ENCODE measurements at regions not wholly inside any gene's neighbourhood (a gene's known extent, or its start where the extent isn't known, plus 50 kb on each side); places are given as distances from the start of the nearest gene placed in this dataset.

GRCh38 chr1:105492921-105493320 is 1563.6 kb upstream of the PRMT6 start:
- no peak for DNase-seq (ENCODE audit: low spot score)
- Histone ChIP-seq H3K27ac (ENCODE audit: extremely low read length, insufficient read depth, low read length) (no peak overlapping the region), H3K79me2 (ENCODE audit: insufficient read depth, low read length) (no peaks in the 10 kb centered on the region), H4K20me1 (ENCODE audit: insufficient read depth, low read length) (no peaks in the 10 kb centered on the region), H3K9ac (ENCODE audit: insufficient read depth, low read depth, low read length) (no peak overlapping the region), H3K9me3 (ENCODE audit: low read length) (peaks cover 24% of the 10 kb centered on the region), H3K36me3 (replicated peaks in 1 of 2; ENCODE audit: control insufficient read depth in 1 of 2, insufficient read depth in 2 of 2, low read length in 2 of 2) (no peaks in the 10 kb centered on the region), H2AFZ (ENCODE audit: low read length) (no peak overlapping the region), H3K4me1 (ENCODE audit: insufficient read depth, low read length) (no peaks in the 10 kb centered on the region), H3K4me3 (replicated peaks in 1 of 3; ENCODE audit: insufficient read depth in 1 of 3, low read depth in 2 of 3, low read length in 3 of 3) (no peak overlapping the region), H3K27me3 (ENCODE audit: control insufficient read depth in 1 of 2, insufficient read depth in 2 of 2, low read length in 2 of 2) (no peaks in the 10 kb centered on the region), H3K4me2 (ENCODE audit: low read depth, low read length) (no peak overlapping the region)
- no TSS peak for BruUV-seq (replicated peaks)
- ChIA-PET CTCF (ENCODE audit: low intra/inter-chr PET ratio, low total read pairs) (no interaction called here), POLR2A (no interaction called here)
- ATAC-seq: no peak
- WGBS (ENCODE audit: low lambda C conversion rate): 8% methylated on average over 4 of the region's 4 CpGs
- no peak for FAIRE-seq
- intact Hi-C loops (cut with micrococcal nuclease; ENCODE audit: unreplicated experiment) (no loop called here), in situ Hi-C loops (cut with HindIII; ENCODE audit: extremely low pct_ligation_motif_present, low pct_unique_long_range_greater_than_20kb) (no loop called here)
- TF ChIP-seq, protein P1, sequence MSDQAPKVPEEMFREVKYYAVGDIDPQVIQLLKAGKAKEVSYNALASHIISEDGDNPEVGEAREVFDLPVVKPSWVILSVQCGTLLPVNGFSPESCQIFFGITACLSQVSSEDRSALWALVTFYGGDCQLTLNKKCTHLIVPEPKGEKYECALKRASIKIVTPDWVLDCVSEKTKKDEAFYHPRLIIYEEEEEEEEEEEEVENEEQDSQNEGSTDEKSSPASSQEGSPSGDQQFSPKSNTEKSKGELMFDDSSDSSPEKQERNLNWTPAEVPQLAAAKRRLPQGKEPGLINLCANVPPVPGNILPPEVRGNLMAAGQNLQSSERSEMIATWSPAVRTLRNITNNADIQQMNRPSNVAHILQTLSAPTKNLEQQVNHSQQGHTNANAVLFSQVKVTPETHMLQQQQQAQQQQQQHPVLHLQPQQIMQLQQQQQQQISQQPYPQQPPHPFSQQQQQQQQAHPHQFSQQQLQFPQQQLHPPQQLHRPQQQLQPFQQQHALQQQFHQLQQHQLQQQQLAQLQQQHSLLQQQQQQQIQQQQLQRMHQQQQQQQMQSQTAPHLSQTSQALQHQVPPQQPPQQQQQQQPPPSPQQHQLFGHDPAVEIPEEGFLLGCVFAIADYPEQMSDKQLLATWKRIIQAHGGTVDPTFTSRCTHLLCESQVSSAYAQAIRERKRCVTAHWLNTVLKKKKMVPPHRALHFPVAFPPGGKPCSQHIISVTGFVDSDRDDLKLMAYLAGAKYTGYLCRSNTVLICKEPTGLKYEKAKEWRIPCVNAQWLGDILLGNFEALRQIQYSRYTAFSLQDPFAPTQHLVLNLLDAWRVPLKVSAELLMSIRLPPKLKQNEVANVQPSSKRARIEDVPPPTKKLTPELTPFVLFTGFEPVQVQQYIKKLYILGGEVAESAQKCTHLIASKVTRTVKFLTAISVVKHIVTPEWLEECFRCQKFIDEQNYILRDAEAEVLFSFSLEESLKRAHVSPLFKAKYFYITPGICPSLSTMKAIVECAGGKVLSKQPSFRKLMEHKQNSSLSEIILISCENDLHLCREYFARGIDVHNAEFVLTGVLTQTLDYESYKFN (CRISPR knock-in tag; conservative IDR thresholded peaks at IDR 0.05): no peak
- TF ChIP-seq ZNF451 (CRISPR knock-in tag; IDR thresholded peaks at IDR 0.05): no peak
- TF ChIP-seq YEATS2 (CRISPR knock-in tag; IDR thresholded peaks at IDR 0.05; ENCODE audit: borderline replicate concordance): no peak
- TF ChIP-seq ZNF207 (IDR thresholded peaks at IDR 0.05; ENCODE audit: borderline replicate concordance): no peak
- TF ChIP-seq PITX1 (CRISPR knock-in tag; IDR thresholded peaks at IDR 0.05): no peak
- no peak for TF ChIP-seq ETV6 (CRISPR knock-in tag; conservative IDR thresholded peaks at IDR 0.05)
- no peak for TF ChIP-seq ZNF33A (CRISPR knock-in tag; IDR thresholded peaks at IDR 0.05; ENCODE audit: borderline replicate concordance)
- TF ChIP-seq SNAI1 (CRISPR knock-in tag; IDR thresholded peaks at IDR 0.05; ENCODE audit: borderline replicate concordance): no peak
- no peak for TF ChIP-seq ZNF777 (CRISPR knock-in tag; IDR thresholded peaks at IDR 0.05)
